Calu3 (cell line): ENCODE measurements at regions not wholly inside any gene's neighbourhood (a gene's known extent, or its start where the extent isn't known, plus 50 kb on each side); places are given as distances from the start of the nearest gene placed in this dataset.

Experiments used
- BruUV-seq: library from RNA; stranded (reverse); fragments of 400-500 nt; replicated peaks from 2 replicates; lab custom pipeline; 2021; lab: Mats Ljungman, UMichigan
- CTCF ChIA-PET: fragments of 300-600 bp; sonication (Branson Sonifier 250); formaldehyde crosslinking; loops from one replicate; lab custom pipeline; 2022; ENCODE audit warnings: antibody characterized with exemption; lab: Charles Lee
- DNase-seq: peaks from one replicate; pipeline ENCODE4 v3.0.0; 2022
- H3K27ac Mint-ChIP-seq: one replicate; pipeline ENCODE4 v1.8.0; 2022; ENCODE audit warnings: mixed read lengths; ENCODE audit not compliant: unreplicated experiment
- H3K27me3 Mint-ChIP-seq: one replicate; pipeline ENCODE4 v1.8.0; 2022; ENCODE audit warnings: mixed read lengths; ENCODE audit not compliant: unreplicated experiment
- H3K36me3 Mint-ChIP-seq: one replicate; pipeline ENCODE4 v1.8.0; 2022; ENCODE audit warnings: mild to moderate bottlenecking, moderate library complexity, mixed read lengths; ENCODE audit not compliant: insufficient read depth, unreplicated experiment
- H3K4me1 Mint-ChIP-seq: one replicate; pipeline ENCODE4 v1.8.0; 2022; ENCODE audit warnings: mild to moderate bottlenecking, low read depth, mixed read lengths; ENCODE audit not compliant: unreplicated experiment
- H3K4me3 Mint-ChIP-seq: one replicate; pipeline ENCODE4 v1.8.0; 2022; ENCODE audit warnings: mild to moderate bottlenecking, low read depth, moderate library complexity, mixed read lengths; ENCODE audit not compliant: unreplicated experiment
- H3K9me3 Mint-ChIP-seq: one replicate; pipeline ENCODE4 v1.8.0; 2022; ENCODE audit warnings: low read depth, mixed read lengths; ENCODE audit not compliant: unreplicated experiment
- intact Hi-C: fragments of 100-400 bp; cut with micrococcal nuclease; formaldehyde crosslinking; loops from one replicate; pipeline ENCODE4 v1.10.0; 2022; ENCODE audit not compliant: unreplicated experiment
- TF ChIP-seq, protein P1 (sequence below): fragments of 200-600 bp; IDR thresholded peaks from one replicate; pipeline ENCODE4 v1.8.0; 2022; ENCODE audit warnings: antibody characterized with exemption; ENCODE audit not compliant: unreplicated experiment

DNA sequence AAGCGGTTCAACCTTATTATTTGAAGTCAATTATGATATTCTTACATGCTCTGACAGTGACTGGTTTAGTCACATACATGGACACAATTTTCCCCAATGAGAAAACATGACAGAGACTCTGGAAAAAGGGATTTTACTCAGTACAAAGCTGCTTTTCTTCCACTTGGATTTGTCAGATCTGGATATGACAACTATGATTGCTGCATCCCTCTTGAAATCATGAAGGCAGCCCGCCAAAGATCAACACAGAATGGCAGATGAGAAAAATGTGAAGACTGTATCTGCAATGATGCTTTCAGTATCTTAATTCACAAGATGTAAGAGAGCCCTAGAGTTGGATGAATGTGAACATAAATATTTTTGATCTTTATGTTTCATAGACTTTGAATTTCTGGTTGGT, 439.6 kb downstream of the CDH8 start:
- intact Hi-C loops: no loop called here
- Mint-ChIP-seq H3K4me3 (no peak overlapping the region), H3K4me1 (no peaks in the 10 kb centered on the region), H3K27me3 (no peaks in the 10 kb centered on the region), H3K36me3 (no peaks in the 10 kb centered on the region), H3K9me3 (peaks cover 7% of the 10 kb centered on the region), H3K27ac (no peak overlapping the region)
- BruUV-seq: no TSS peak
- no peak for DNase-seq
- TF ChIP-seq, protein P1, sequence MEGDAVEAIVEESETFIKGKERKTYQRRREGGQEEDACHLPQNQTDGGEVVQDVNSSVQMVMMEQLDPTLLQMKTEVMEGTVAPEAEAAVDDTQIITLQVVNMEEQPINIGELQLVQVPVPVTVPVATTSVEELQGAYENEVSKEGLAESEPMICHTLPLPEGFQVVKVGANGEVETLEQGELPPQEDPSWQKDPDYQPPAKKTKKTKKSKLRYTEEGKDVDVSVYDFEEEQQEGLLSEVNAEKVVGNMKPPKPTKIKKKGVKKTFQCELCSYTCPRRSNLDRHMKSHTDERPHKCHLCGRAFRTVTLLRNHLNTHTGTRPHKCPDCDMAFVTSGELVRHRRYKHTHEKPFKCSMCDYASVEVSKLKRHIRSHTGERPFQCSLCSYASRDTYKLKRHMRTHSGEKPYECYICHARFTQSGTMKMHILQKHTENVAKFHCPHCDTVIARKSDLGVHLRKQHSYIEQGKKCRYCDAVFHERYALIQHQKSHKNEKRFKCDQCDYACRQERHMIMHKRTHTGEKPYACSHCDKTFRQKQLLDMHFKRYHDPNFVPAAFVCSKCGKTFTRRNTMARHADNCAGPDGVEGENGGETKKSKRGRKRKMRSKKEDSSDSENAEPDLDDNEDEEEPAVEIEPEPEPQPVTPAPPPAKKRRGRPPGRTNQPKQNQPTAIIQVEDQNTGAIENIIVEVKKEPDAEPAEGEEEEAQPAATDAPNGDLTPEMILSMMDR: no peak
- CTCF ChIA-PET: no interaction called here

DNA sequence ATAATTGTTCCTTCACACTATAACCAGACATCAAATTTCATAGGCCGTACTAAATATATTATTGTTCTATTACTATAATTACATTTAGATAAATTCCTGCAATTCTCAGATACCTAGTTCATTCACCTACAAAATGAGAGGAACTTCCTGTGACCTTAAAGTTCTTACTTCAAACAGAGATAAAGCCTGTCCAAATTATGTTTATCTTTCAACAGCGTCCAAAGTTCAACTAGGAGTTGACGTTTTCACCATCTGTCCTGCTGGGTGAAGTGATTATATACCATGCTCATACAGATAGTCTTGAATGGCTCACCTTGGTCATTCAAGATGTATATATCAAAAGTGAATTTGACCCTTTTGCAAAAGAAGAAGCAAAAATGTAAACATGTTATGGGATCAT, 440.6 kb downstream of the CDH8 start:
- Mint-ChIP-seq H3K27me3 (no peaks in the 10 kb centered on the region), H3K9me3 (peaks cover 5% of the 10 kb centered on the region), H3K4me1 (no peaks in the 10 kb centered on the region), H3K4me3 (no peak overlapping the region), H3K36me3 (no peaks in the 10 kb centered on the region), H3K27ac (no peak overlapping the region)
- intact Hi-C loops: no loop called here
- no TSS peak for BruUV-seq
- TF ChIP-seq, protein P1: no peak
- no peak for DNase-seq
- CTCF ChIA-PET: no interaction called here

DNA sequence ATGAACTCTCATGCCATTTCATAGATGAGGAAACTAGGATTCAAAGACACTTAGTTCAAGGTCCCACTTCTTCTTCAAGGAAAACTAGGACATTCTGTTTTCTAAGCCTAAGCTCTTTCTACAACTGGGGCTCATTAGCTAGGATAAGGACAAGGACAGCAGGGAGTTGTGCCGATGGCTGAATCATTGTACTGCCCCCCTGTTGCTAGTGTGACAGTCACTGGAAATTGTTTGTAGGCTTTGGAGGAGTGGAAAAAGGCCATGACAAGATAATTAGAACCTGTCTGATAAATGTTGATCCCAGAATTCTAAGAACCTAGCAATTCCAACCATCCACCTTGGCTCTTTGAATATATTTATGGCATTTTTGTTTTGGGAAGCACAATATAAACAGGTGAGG, 445.7 kb downstream of the CDH8 start:
- Mint-ChIP-seq H3K9me3 (peaks cover 14% of the 10 kb centered on the region), H3K27me3 (no peaks in the 10 kb centered on the region), H3K27ac (no peak overlapping the region), H3K4me1 (no peaks in the 10 kb centered on the region), H3K4me3 (no peak overlapping the region), H3K36me3 (no peaks in the 10 kb centered on the region)
- DNase-seq: no peak
- intact Hi-C loops: no loop called here
- no TSS peak for BruUV-seq
- TF ChIP-seq, protein P1: no peak
- CTCF ChIA-PET: no interaction called here

DNA sequence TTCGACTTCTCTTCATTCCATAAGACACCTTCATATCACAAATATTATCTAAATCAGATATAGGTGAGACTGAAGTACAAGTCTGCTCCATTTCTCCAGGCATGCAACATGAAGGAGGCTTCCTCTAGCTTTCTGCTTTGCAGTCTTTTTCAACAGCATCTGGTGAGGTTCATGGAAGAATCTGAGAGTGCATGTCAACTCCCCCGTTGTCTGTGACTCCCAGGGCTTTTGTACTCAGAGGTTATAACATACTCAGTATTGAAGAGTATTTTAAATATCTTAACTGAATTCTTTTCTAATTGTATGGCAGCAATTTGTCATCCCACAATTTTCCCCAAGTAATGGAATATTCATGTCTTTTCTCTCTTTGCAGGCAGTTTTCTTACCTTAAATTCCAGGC, 448.7 kb downstream of the CDH8 start:
- Mint-ChIP-seq H3K36me3 (no peaks in the 10 kb centered on the region), H3K9me3 (peaks cover 20% of the 10 kb centered on the region), H3K4me3 (no peak overlapping the region), H3K27ac (no peak overlapping the region), H3K27me3 (no peaks in the 10 kb centered on the region), H3K4me1 (no peaks in the 10 kb centered on the region)
- DNase-seq: no peak
- no TSS peak for BruUV-seq
- intact Hi-C loops: no loop called here
- TF ChIP-seq, protein P1: no peak
- CTCF ChIA-PET: no interaction called here
